ENCODE measurements at regions not wholly inside any gene's neighbourhood (a gene's known extent, or its start where the extent isn't known, plus 50 kb on each side); places are given as distances from the start of the nearest gene placed in this dataset.

GRCh38 chr1:191953526-191953925 is 204.7 kb upstream of the RGS18 start:
- Mint-ChIP-seq H3K36me3 (peaks cover 6% of the 10 kb centered on the region), H3K27ac (no peak overlapping the region), H3K9me3 (peaks cover 11% of the 10 kb centered on the region), H3K27me3 (no peaks in the 10 kb centered on the region), H3K4me1 (ENCODE audit: low read depth in 2 of 2) (no peaks in the 10 kb centered on the region), H3K4me3 (no peak overlapping the region)
- DNase-seq (ENCODE audit: low spot score): no peak
- no peak for ATAC-seq

- H3K9me3 Mint-ChIP-seq: peaks cover 8% of the 10 kb centered on the region
- no peaks in the 10 kb centered on the region for H3K36me3 Mint-ChIP-seq
- no peaks in the 10 kb centered on the region for H3K4me1 Mint-ChIP-seq (ENCODE audit: low read depth in 2 of 2)
- no peak for DNase-seq (ENCODE audit: low spot score)
- H3K27ac Mint-ChIP-seq: no peak overlapping the region
- H3K27me3 Mint-ChIP-seq: no peaks in the 10 kb centered on the region
- ATAC-seq: no peak
- H3K4me3 Mint-ChIP-seq: no peak overlapping the region
Measured at GRCh38 chr1:191959856-191960255, 198.4 kb upstream of the RGS18 start.

- DNase-seq (ENCODE audit: low spot score) (no peak), ATAC-seq (no peak)
- Mint-ChIP-seq H3K27ac (no peak overlapping the region), H3K4me1 (ENCODE audit: low read depth in 2 of 2) (no peaks in the 10 kb centered on the region), H3K27me3 (no peaks in the 10 kb centered on the region), H3K9me3 (peaks cover 5% of the 10 kb centered on the region), H3K4me3 (no peak overlapping the region), H3K36me3 (no peaks in the 10 kb centered on the region)
Measured at GRCh38 chr1:191963286-191963685, 195.0 kb upstream of the RGS18 start.

GRCh38 chr1:191963781-191964455 is 194.3 kb upstream of the RGS18 start:
- H3K4me1 Mint-ChIP-seq (ENCODE audit: low read depth in 2 of 2): no peaks in the 10 kb centered on the region
- no peak overlapping the region for H3K27ac Mint-ChIP-seq
- H3K36me3 Mint-ChIP-seq: no peaks in the 10 kb centered on the region
- H3K9me3 Mint-ChIP-seq: peaks cover 5% of the 10 kb centered on the region
- H3K4me3 Mint-ChIP-seq: no peak overlapping the region
- H3K27me3 Mint-ChIP-seq: no peaks in the 10 kb centered on the region
- no peak for DNase-seq (ENCODE audit: low spot score)
- ATAC-seq: no peak

GRCh38 chr1:191969290-191969689 is 189.0 kb upstream of the RGS18 start:
- Mint-ChIP-seq H3K4me1 (ENCODE audit: low read depth in 2 of 2) (no peaks in the 10 kb centered on the region), H3K27ac (no peak overlapping the region), H3K36me3 (no peaks in the 10 kb centered on the region), H3K27me3 (no peaks in the 10 kb centered on the region), H3K9me3 (peaks cover 6% of the 10 kb centered on the region), H3K4me3 (no peak overlapping the region)
- no peak for ATAC-seq
- no peak for DNase-seq (ENCODE audit: low spot score)

- Mint-ChIP-seq H3K4me1 (ENCODE audit: low read depth in 2 of 2) (no peaks in the 10 kb centered on the region), H3K4me3 (no peak overlapping the region), H3K36me3 (no peaks in the 10 kb centered on the region), H3K27ac (no peak overlapping the region), H3K27me3 (no peaks in the 10 kb centered on the region), H3K9me3 (peaks cover 11% of the 10 kb centered on the region)
- ATAC-seq (no peak), DNase-seq (ENCODE audit: low spot score) (no peak)
Measured at GRCh38 chr1:191970116-191970515, 188.1 kb upstream of the RGS18 start.

- Mint-ChIP-seq H3K9me3 (peaks cover 11% of the 10 kb centered on the region), H3K4me1 (ENCODE audit: low read depth in 2 of 2) (no peaks in the 10 kb centered on the region), H3K4me3 (no peak overlapping the region), H3K27ac (no peak overlapping the region), H3K27me3 (no peaks in the 10 kb centered on the region), H3K36me3 (no peaks in the 10 kb centered on the region)
- DNase-seq (ENCODE audit: low spot score) (no peak), ATAC-seq (no peak)
Measured at GRCh38 chr1:191971447-191971846, 186.8 kb upstream of the RGS18 start.

GRCh38 chr1:191974004-191974403 is 184.3 kb upstream of the RGS18 start:
- H3K4me1 Mint-ChIP-seq (ENCODE audit: low read depth in 2 of 2): no peaks in the 10 kb centered on the region
- DNase-seq (ENCODE audit: low spot score) (no peak), ATAC-seq (no peak)
- no peak overlapping the region for H3K27ac Mint-ChIP-seq
- H3K9me3 Mint-ChIP-seq: peaks cover 13% of the 10 kb centered on the region
- H3K4me3 Mint-ChIP-seq: no peak overlapping the region
- H3K27me3 Mint-ChIP-seq: no peaks in the 10 kb centered on the region
- no peaks in the 10 kb centered on the region for H3K36me3 Mint-ChIP-seq

- Mint-ChIP-seq H3K27ac (no peak overlapping the region), H3K4me1 (ENCODE audit: low read depth in 2 of 2) (no peaks in the 10 kb centered on the region), H3K27me3 (no peaks in the 10 kb centered on the region), H3K9me3 (peaks cover 14% of the 10 kb centered on the region), H3K36me3 (peaks cover 4% of the 10 kb centered on the region), H3K4me3 (no peak overlapping the region)
- DNase-seq (ENCODE audit: low spot score): no peak
- no peak for ATAC-seq
Measured at GRCh38 chr1:191977874-191978506, 180.3 kb upstream of the RGS18 start.

GRCh38 chr1:191984856-191985255 is 173.4 kb upstream of the RGS18 start:
- H3K4me3 Mint-ChIP-seq: no peak overlapping the region
- peaks cover 9% of the 10 kb centered on the region for H3K9me3 Mint-ChIP-seq
- H3K27me3 Mint-ChIP-seq: no peaks in the 10 kb centered on the region
- ATAC-seq (no peak), DNase-seq (ENCODE audit: low spot score) (no peak)
- H3K27ac Mint-ChIP-seq: no peak overlapping the region
- H3K4me1 Mint-ChIP-seq (ENCODE audit: low read depth in 2 of 2): no peaks in the 10 kb centered on the region
- peaks cover 9% of the 10 kb centered on the region for H3K36me3 Mint-ChIP-seq

- DNase-seq (ENCODE audit: low spot score) (no peak), ATAC-seq (no peak)
- Mint-ChIP-seq H3K27ac (no peak overlapping the region), H3K4me1 (ENCODE audit: low read depth in 2 of 2) (no peaks in the 10 kb centered on the region), H3K4me3 (no peak overlapping the region), H3K9me3 (no peaks in the 10 kb centered on the region), H3K27me3 (no peaks in the 10 kb centered on the region), H3K36me3 (no peaks in the 10 kb centered on the region)
Measured at GRCh38 chr1:191992118-191992517, 166.1 kb upstream of the RGS18 start.

GRCh38 chr1:191993549-191993948 is 164.7 kb upstream of the RGS18 start:
- Mint-ChIP-seq H3K36me3 (no peaks in the 10 kb centered on the region), H3K4me3 (no peak overlapping the region), H3K27me3 (no peaks in the 10 kb centered on the region), H3K9me3 (no peaks in the 10 kb centered on the region), H3K4me1 (ENCODE audit: low read depth in 2 of 2) (no peaks in the 10 kb centered on the region), H3K27ac (no peak overlapping the region)
- no peak for ATAC-seq
- DNase-seq (ENCODE audit: low spot score): no peak

- Mint-ChIP-seq H3K36me3 (no peaks in the 10 kb centered on the region), H3K4me3 (no peak overlapping the region), H3K27me3 (no peaks in the 10 kb centered on the region), H3K9me3 (no peaks in the 10 kb centered on the region), H3K27ac (no peak overlapping the region), H3K4me1 (ENCODE audit: low read depth in 2 of 2) (no peaks in the 10 kb centered on the region)
- ATAC-seq (no peak), DNase-seq (ENCODE audit: low spot score) (no peak)
Measured at GRCh38 chr1:192002063-192002462, 156.2 kb upstream of the RGS18 start.

GRCh38 chr1:192003295-192004077 is 154.8 kb upstream of the RGS18 start:
- Mint-ChIP-seq H3K4me3 (no peak overlapping the region), H3K27ac (no peak overlapping the region), H3K36me3 (no peaks in the 10 kb centered on the region), H3K4me1 (ENCODE audit: low read depth in 2 of 2) (no peaks in the 10 kb centered on the region), H3K9me3 (peaks cover 3% of the 10 kb centered on the region), H3K27me3 (no peaks in the 10 kb centered on the region)
- DNase-seq (ENCODE audit: low spot score) (no peak), ATAC-seq (no peak)

All from natural killer cell treated with Interleukin-12 subunit alpha and Interleukin-12 subunit beta and Interleukin-15 and Interleukin-18, amount 100 ng/mL, for 72 hours (primary cell).